GM19438 (cell line): ENCODE measurements at regions not wholly inside any gene's neighbourhood (a gene's known extent, or its start where the extent isn't known, plus 50 kb on each side); places are given as distances from the start of the nearest gene placed in this dataset.
"Not testable (repeated sequence)": the region's sequence is repeated elsewhere in the genome, so short reads cannot be mapped to it uniquely, and the experiment has no call there.

Source experiments
- ATAC-seq: cut with Tn5 transposase; IDR thresholded peaks from one replicate; pipeline ENCODE4 v1.9.1; 2021; ENCODE audit warnings: low read depth; ENCODE audit not compliant: unreplicated experiment

GRCh38 chr1:91099746-91100621 lies 78.1 kb upstream of the ZNF644 start:
- no peak for ATAC-seq

GRCh38 chr1:91098299-91098906 lies 76.6 kb upstream of the ZNF644 start:
- no peak for ATAC-seq

GRCh38 chr1:91095321-91095720 lies 73.5 kb upstream of the ZNF644 start:
- not testable (repeated sequence) for ATAC-seq

GRCh38 chr1:91092503-91092902 lies 70.7 kb upstream of the ZNF644 start:
- no peak for ATAC-seq

- ATAC-seq, result no peak
Measured at GRCh38 chr1:91091812-91092211, 70.0 kb upstream of the ZNF644 start.

- no peak for ATAC-seq
Measured at GRCh38 chr1:91080650-91081049, 58.8 kb upstream of the ZNF644 start.

GRCh38 chr1:91078859-91079258 lies 57.0 kb upstream of the ZNF644 start:
- no peak for ATAC-seq

GRCh38 chr1:91076834-91077233 lies 55.0 kb upstream of the ZNF644 start:
- no peak for ATAC-seq

GRCh38 chr1:91075233-91076135 lies 53.6 kb upstream of the ZNF644 start:
- ATAC-seq, result no peak

- ATAC-seq, result no peak
Measured at GRCh38 chr1:91073299-91073698, 51.5 kb upstream of the ZNF644 start.

- ATAC-seq, result no peak
Measured at GRCh38 chr1:91071838-91072237, 50.0 kb upstream of the ZNF644 start.
